ENCODE measurements at regions not wholly inside any gene's neighbourhood (a gene's known extent, or its start where the extent isn't known, plus 50 kb on each side); places are given as distances from the start of the nearest gene placed in this dataset.

- Histone ChIP-seq H3F3A (replicated peaks; ENCODE audit: low read depth) (no peaks in the 10 kb centered on the region), H3K4me3 (no peak overlapping the region), H3K9me2 (ENCODE audit: insufficient read depth) (peaks cover 3% of the 10 kb centered on the region; the same call in 1 of the 2 replicates), H3K4me2 (no peak overlapping the region), H3K36me3 (ENCODE audit: insufficient read depth) (no peaks in the 10 kb centered on the region), H2AFZ (no peak overlapping the region), H3K27ac (ENCODE audit: low read depth) (no peak overlapping the region), H4K20me1 (replicated peaks; ENCODE audit: insufficient read depth) (no peaks in the 10 kb centered on the region), H3K79me2 (replicated peaks; ENCODE audit: insufficient read depth) (no peaks in the 10 kb centered on the region), H3K27me3 (ENCODE audit: insufficient read depth) (no peaks in the 10 kb centered on the region), H3K4me1 (ENCODE audit: insufficient read depth) (no peaks in the 10 kb centered on the region)
- Mint-ChIP-seq H3K4me3 (no peak overlapping the region), H3K36me3 (ENCODE audit: low read depth) (0 out of 3 replicates have a peak, but pooled peaks cover 3% of the 10 kb centered on the region), H3K9me3 (peaks cover 16% of the 10 kb centered on the region), H3K4me1 (no peaks in the 10 kb centered on the region), H3K27ac (no peak overlapping the region), H3K27me3 (ENCODE audit: insufficient read depth, low read depth, poor library complexity) (no peaks in the 10 kb centered on the region)
- ATAC-seq (no peak), DNase-seq (ENCODE audit: low spot score) (no peak)
- no peak for TF ChIP-seq EZH2phosphoT487 (IDR thresholded peaks at IDR 0.05; ENCODE audit: unreplicated experiment)
- no peak for TF ChIP-seq ETS1 (IDR thresholded peaks at IDR 0.05)
- TF ChIP-seq CREB1 (CRISPR knock-in tag; IDR thresholded peaks at IDR 0.05; ENCODE audit: low read depth), result no peak
- TF ChIP-seq REST (IDR thresholded peaks at IDR 0.05; ENCODE audit: unreplicated experiment), result no peak
- no peak for TF ChIP-seq POLR2AphosphoS5 (IDR thresholded peaks at IDR 0.05; ENCODE audit: low read depth)
- TF ChIP-seq EZH2 (IDR thresholded peaks at IDR 0.05; ENCODE audit: low read depth, unreplicated experiment), result no peak
- no peak for TF ChIP-seq JUNB (IDR thresholded peaks at IDR 0.05; ENCODE audit: unreplicated experiment)
- no peak for TF ChIP-seq ZNF462 (CRISPR knock-in tag; IDR thresholded peaks at IDR 0.05)
- no peak for TF ChIP-seq ZNF331 (CRISPR knock-in tag; IDR thresholded peaks at IDR 0.05; ENCODE audit: low read depth)
- no peak for TF ChIP-seq NANOG (IDR thresholded peaks at IDR 0.05; ENCODE audit: borderline replicate concordance)
- no peak for TF ChIP-seq STAT1 (IDR thresholded peaks at IDR 0.05; ENCODE audit: unreplicated experiment)
- TF ChIP-seq ZNF114 (CRISPR knock-in tag; IDR thresholded peaks at IDR 0.05), result no peak
- no peak for TF ChIP-seq CTCF (conservative IDR thresholded peaks at IDR 0.05; ENCODE audit: low read depth in 2 of 2)
These were observed 55.5 kb upstream of the SLCO2A1 start for GRCh38 chr3:134085034-134085775.
